ENCODE measurements at regions not wholly inside any gene's neighbourhood (a gene's known extent, or its start where the extent isn't known, plus 50 kb on each side); places are given as distances from the start of the nearest gene placed in this dataset.

DNA sequence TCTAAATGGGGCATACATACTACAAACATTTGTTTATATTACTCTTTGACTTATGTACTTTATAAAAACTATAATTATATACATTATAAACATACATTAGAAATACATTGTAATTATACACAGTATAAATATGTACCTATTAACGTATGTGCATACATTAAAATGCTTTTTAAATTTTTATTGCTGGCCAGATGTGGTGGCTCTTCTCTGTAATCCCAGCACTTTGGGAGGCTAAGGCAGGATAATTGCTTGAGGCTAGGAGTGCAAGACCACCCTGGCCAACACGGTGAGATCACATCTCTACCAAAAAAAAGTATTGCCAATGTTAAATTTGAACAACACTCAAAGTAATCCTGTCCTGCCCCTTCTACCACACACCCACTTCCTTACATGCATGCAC lies 1037.0 kb downstream of the GRM8 start:
- no peaks in the 10 kb centered on the region for H4K20me1 ChIP-seq (ENCODE audit: low read depth, low read length)
- no peaks in the 10 kb centered on the region for H3K9me2 ChIP-seq (replicated peaks; ENCODE audit: insufficient read depth, low read length)
- no peaks in the 10 kb centered on the region for H3K36me3 ChIP-seq (ENCODE audit: low read length)
- TF ChIP-seq CTCF (IDR thresholded peaks at IDR 0.05; ENCODE audit: insufficient read depth, low read length, poor library complexity, severe bottlenecking): no peak
- no peak for TF ChIP-seq EZH2phosphoT487 (conservative IDR thresholded peaks at IDR 0.05; ENCODE audit: low read length)
- no peak overlapping the region for H3K27ac ChIP-seq (ENCODE audit: low read depth, low read length)
- H3K9me3 ChIP-seq (ENCODE audit: insufficient read depth, low read length): no peaks in the 10 kb centered on the region
- H2AFZ ChIP-seq (ENCODE audit: low read depth, low read length, severe bottlenecking): no peak overlapping the region
- peaks cover 2% of the 10 kb centered on the region; the same call in 1 of the 2 replicates for H3F3A ChIP-seq (ENCODE audit: insufficient read depth)
- no peaks in the 10 kb centered on the region for H3K79me2 ChIP-seq (ENCODE audit: insufficient read depth, low read length)
- no peaks in the 10 kb centered on the region for H3K27me3 ChIP-seq (ENCODE audit: low read length)
- no peak overlapping the region for H3K9ac ChIP-seq (ENCODE audit: low read length)
- H3K4me2 ChIP-seq (ENCODE audit: low read depth, low read length, poor library complexity, severe bottlenecking): no peak overlapping the region
- H3K4me3 ChIP-seq (ENCODE audit: insufficient read depth, low read length, poor library complexity, severe bottlenecking): no peak overlapping the region

DNA sequence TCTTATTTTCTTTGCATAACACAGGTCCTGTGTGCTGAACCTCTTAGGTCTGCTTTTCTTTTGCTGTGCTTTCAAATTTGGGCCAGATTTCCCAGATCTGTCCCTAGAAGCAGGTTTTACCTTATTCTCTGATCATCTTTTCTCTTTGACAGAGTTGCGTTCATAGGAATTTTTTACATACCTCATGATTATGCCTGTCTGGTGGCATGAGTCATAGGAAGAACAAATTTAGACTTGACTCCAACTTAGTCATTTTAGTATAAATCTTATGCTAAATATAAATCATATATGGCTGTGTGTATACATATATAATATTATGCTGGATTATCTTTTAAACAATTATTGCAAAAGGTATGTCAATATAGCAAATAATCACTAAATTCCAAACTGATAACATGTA lies 1038.9 kb downstream of the GRM8 start:
- Histone ChIP-seq H3K9ac (ENCODE audit: low read length) (no peak overlapping the region), H3K4me3 (ENCODE audit: insufficient read depth, low read length, poor library complexity, severe bottlenecking) (no peak overlapping the region), H3K36me3 (ENCODE audit: low read length) (no peaks in the 10 kb centered on the region), H3K27me3 (ENCODE audit: low read length) (no peaks in the 10 kb centered on the region), H3K79me2 (ENCODE audit: insufficient read depth, low read length) (no peaks in the 10 kb centered on the region), H3K4me2 (ENCODE audit: low read depth, low read length, poor library complexity, severe bottlenecking) (no peak overlapping the region), H4K20me1 (ENCODE audit: low read depth, low read length) (no peaks in the 10 kb centered on the region), H3K9me3 (ENCODE audit: insufficient read depth, low read length) (no peaks in the 10 kb centered on the region), H3K27ac (ENCODE audit: low read depth, low read length) (no peak overlapping the region), H3F3A (ENCODE audit: insufficient read depth) (no peaks in the 10 kb centered on the region), H3K9me2 (replicated peaks; ENCODE audit: insufficient read depth, low read length) (no peaks in the 10 kb centered on the region), H2AFZ (ENCODE audit: low read depth, low read length, severe bottlenecking) (no peak overlapping the region)
- TF ChIP-seq CTCF (IDR thresholded peaks at IDR 0.05; ENCODE audit: insufficient read depth, low read length, poor library complexity, severe bottlenecking): no peak
- TF ChIP-seq EZH2phosphoT487 (conservative IDR thresholded peaks at IDR 0.05; ENCODE audit: low read length): no peak

DNA sequence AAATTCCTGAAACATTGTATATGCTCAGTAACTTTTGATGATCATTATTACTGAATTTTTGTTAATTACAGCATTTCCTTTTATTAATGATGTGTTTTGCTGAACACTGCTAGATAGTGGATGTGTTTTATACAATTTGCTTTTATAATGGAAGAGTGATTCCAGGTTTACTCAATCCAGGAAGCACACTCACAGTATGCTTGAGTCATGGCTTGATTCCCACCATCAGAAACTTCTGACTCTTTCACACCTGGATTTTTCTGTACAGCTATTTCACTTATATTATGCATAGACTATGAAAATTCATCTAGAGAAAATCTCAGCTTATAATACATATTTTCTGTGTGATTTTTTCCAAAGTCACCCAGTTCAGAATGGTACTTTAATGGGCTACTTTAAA lies 1040.9 kb downstream of the GRM8 start:
- no peaks in the 10 kb centered on the region for H4K20me1 ChIP-seq (ENCODE audit: low read depth, low read length)
- no peak overlapping the region for H3K4me2 ChIP-seq (ENCODE audit: low read depth, low read length, poor library complexity, severe bottlenecking)
- H3K9ac ChIP-seq (ENCODE audit: low read length): no peak overlapping the region
- no peaks in the 10 kb centered on the region for H3K9me2 ChIP-seq (replicated peaks; ENCODE audit: insufficient read depth, low read length)
- H3K27ac ChIP-seq (ENCODE audit: low read depth, low read length): no peak overlapping the region
- H2AFZ ChIP-seq (ENCODE audit: low read depth, low read length, severe bottlenecking): no peak overlapping the region
- no peaks in the 10 kb centered on the region for H3F3A ChIP-seq (ENCODE audit: insufficient read depth)
- H3K9me3 ChIP-seq (ENCODE audit: insufficient read depth, low read length): no peaks in the 10 kb centered on the region
- H3K36me3 ChIP-seq (ENCODE audit: low read length): no peaks in the 10 kb centered on the region
- no peaks in the 10 kb centered on the region for H3K27me3 ChIP-seq (ENCODE audit: low read length)
- no peak for TF ChIP-seq CTCF (IDR thresholded peaks at IDR 0.05; ENCODE audit: insufficient read depth, low read length, poor library complexity, severe bottlenecking)
- TF ChIP-seq EZH2phosphoT487 (conservative IDR thresholded peaks at IDR 0.05; ENCODE audit: low read length): no peak
- H3K4me3 ChIP-seq (ENCODE audit: insufficient read depth, low read length, poor library complexity, severe bottlenecking): no peak overlapping the region
- H3K79me2 ChIP-seq (ENCODE audit: insufficient read depth, low read length): no peaks in the 10 kb centered on the region
